HepG2 (cell line): ENCODE measurements at regions not wholly inside any gene's neighbourhood (a gene's known extent, or its start where the extent isn't known, plus 50 kb on each side); places are given as distances from the start of the nearest gene placed in this dataset.

ENCODE experiments used
- BRCA1 ChIP-seq: sonication (generic); formaldehyde crosslinking; IDR thresholded peaks from 2 replicates; pipeline ENCODE4 v1.4.0; 2020; ENCODE audit warnings: missing genetic modification reagents
- CBFB ChIP-seq: sonication (generic); formaldehyde crosslinking; IDR thresholded peaks from 2 replicates; pipeline ENCODE4 v1.4.0; 2020; ENCODE audit warnings: missing genetic modification reagents
- ISL2 ChIP-seq: sonication (generic); formaldehyde crosslinking; IDR thresholded peaks from 2 replicates; pipeline ENCODE4 v1.5.0; 2020; ENCODE audit warnings: missing genetic modification reagents
- KDM2A ChIP-seq: sonication (generic); formaldehyde crosslinking; IDR thresholded peaks from 2 replicates; pipeline ENCODE4 v1.4.0; 2020; ENCODE audit warnings: low read depth, missing genetic modification reagents, borderline replicate concordance
- MAX ChIP-seq: IDR thresholded peaks from 2 replicates; pipeline ENCODE4 v1.6.1; 2012; ENCODE audit warnings: inconsistent platforms
- MEIS2 ChIP-seq: sonication (generic); formaldehyde crosslinking; IDR thresholded peaks from 2 replicates; pipeline ENCODE4 v1.9.0; 2021; ENCODE audit warnings: mild to moderate bottlenecking, missing genetic modification reagents
- NONO ChIP-seq, 2 experiments: fragments of 450-650 bp in 1 of 2; sonication (generic) in 1 of 2; formaldehyde crosslinking in 1 of 2; IDR thresholded peaks in 1 of 2; conservative IDR thresholded peaks in 1 of 2; 2 replicates each; pipeline versions ENCODE4 v1.6.1 to v1.8.0; 2017 to 2022; ENCODE audit warnings: mild to moderate bottlenecking in 1 of 2, missing genetic modification reagents in 1 of 2, moderate library complexity in 1 of 2
- NR2F6 ChIP-seq, 2 experiments: IDR thresholded peaks; 2 replicates each; pipeline ENCODE4 v1.6.1; 2016; ENCODE audit warnings: antibody characterized with exemption in 1 of 2, mild to moderate bottlenecking in 1 of 2
- SP4 ChIP-seq: sonication (generic); formaldehyde crosslinking; IDR thresholded peaks from 2 replicates; pipeline ENCODE4 v1.8.1; 2023; ENCODE audit warnings: mild to moderate bottlenecking, missing genetic modification reagents
- SUZ12 ChIP-seq: fragments of 150-350 bp; IDR thresholded peaks from 2 replicates; pipeline ENCODE4 v1.6.1; 2014; ENCODE audit warnings: low read depth, low read length
- THAP11 ChIP-seq: IDR thresholded peaks from 2 replicates; pipeline ENCODE4 v1.6.1; 2016; ENCODE audit warnings: missing biosample characterization, missing genetic modification reagents
- XRCC5 ChIP-seq: fragments of 200-400 bp; formaldehyde crosslinking; optimal IDR thresholded peaks from 2 replicates; pipeline ENCODE3; 2017; ENCODE audit warnings: mild to moderate bottlenecking, low read length
- ZBTB37 ChIP-seq: sonication (generic); formaldehyde crosslinking; IDR thresholded peaks from 2 replicates; pipeline ENCODE4 v1.4.0; 2020; ENCODE audit warnings: mild to moderate bottlenecking, missing genetic modification reagents
- ZFP36 ChIP-seq: fragments of 150-350 bp; IDR thresholded peaks from 2 replicates; pipeline ENCODE4 v1.6.1; 2018; ENCODE audit warnings: borderline replicate concordance, low read length, low read depth; ENCODE audit not compliant: partially characterized antibody
- ZFP36L1 ChIP-seq: sonication (generic); formaldehyde crosslinking; IDR thresholded peaks from 2 replicates; pipeline ENCODE4 v1.8.0; 2022; ENCODE audit warnings: mild to moderate bottlenecking, missing genetic modification reagents, moderate library complexity
- ZGPAT ChIP-seq: IDR thresholded peaks from 2 replicates; pipeline ENCODE4 v1.6.1; 2016; ENCODE audit warnings: mild to moderate bottlenecking
- ZMYM3 ChIP-seq: sonication (generic); formaldehyde crosslinking; IDR thresholded peaks from 2 replicates; pipeline ENCODE4 v1.5.1; 2020; ENCODE audit warnings: mild to moderate bottlenecking, missing genetic modification reagents
- ZNF557 ChIP-seq: sonication (generic); formaldehyde crosslinking; IDR thresholded peaks from 2 replicates; pipeline ENCODE4 v1.4.0; 2020; ENCODE audit warnings: missing genetic modification reagents
- ZNF577 ChIP-seq: sonication (generic); formaldehyde crosslinking; IDR thresholded peaks from 2 replicates; pipeline ENCODE4 v1.4.0; 2020; ENCODE audit warnings: mild to moderate bottlenecking, low read depth, missing genetic modification reagents, borderline replicate concordance
- ZNF589 ChIP-seq: sonication (generic); formaldehyde crosslinking; conservative IDR thresholded peaks from 2 replicates; pipeline ENCODE4 v1.8.0; 2022; ENCODE audit warnings: mild to moderate bottlenecking, moderate library complexity, missing genetic modification reagents
- ZNF660 ChIP-seq: sonication (generic); formaldehyde crosslinking; IDR thresholded peaks from 2 replicates; pipeline ENCODE4 v1.5.1; 2020; ENCODE audit warnings: mild to moderate bottlenecking, low read depth, missing genetic modification reagents, borderline replicate concordance
- ZNF784 ChIP-seq: sonication (generic); formaldehyde crosslinking; IDR thresholded peaks from 2 replicates; pipeline ENCODE4 v1.5.1; 2020; ENCODE audit warnings: missing genetic modification reagents, mild to moderate bottlenecking, borderline replicate concordance
- ZNF800 ChIP-seq: sonication (generic); formaldehyde crosslinking; IDR thresholded peaks from 2 replicates; pipeline ENCODE4 v1.4.0; 2020; ENCODE audit warnings: missing genetic modification reagents

GRCh38 chr3:67296039-67296892 lies 298.2 kb downstream of the KBTBD8 start (continued):
- TF ChIP-seq ZGPAT (peak; percentile 83; the same call in 1 of the 2 replicates), NR2F6 (IDR thresholded peaks at IDR 0.05) (peak; percentile 97), NR2F6 (CRISPR knock-in tag; IDR thresholded peaks at IDR 0.05) (peak; percentile 99), BRCA1 (CRISPR knock-in tag) (no peak), ZNF660 (CRISPR knock-in tag) (no peak), ZFP36L1 (CRISPR knock-in tag) (peak; percentile 55; the same call in 1 of the 2 replicates), ZMYM3 (peak; percentile 39; the same call in 1 of the 2 replicates), ZNF577 (CRISPR knock-in tag) (no peak), ZNF784 (CRISPR knock-in tag) (no peak), SUZ12 (no peak), ISL2 (CRISPR knock-in tag) (peak; percentile 94), ZBTB37 (no peak), ZNF589 (no peak), NONO (IDR thresholded peaks at IDR 0.05) (no peak), NONO (CRISPR knock-in tag; conservative IDR thresholded peaks at IDR 0.05) (0 out of 2 replicates have a peak, but pooled peaks have one; percentile 41), MAX (peak; percentile 63; the same call in 1 of the 2 replicates), THAP11 (CRISPR knock-in tag) (peak; percentile 78; the same call in 1 of the 2 replicates), ZFP36 (no peak), CBFB (CRISPR knock-in tag) (0 out of 2 replicates have a peak, but pooled peaks have one; percentile 28), KDM2A (peak; percentile 53; the same call in 1 of the 2 replicates), ZNF800 (CRISPR knock-in tag) (0 out of 2 replicates have a peak, but pooled peaks have one; percentile 38), MEIS2 (CRISPR knock-in tag) (peak; percentile 85), XRCC5 (peak; percentile 73), SP4 (CRISPR knock-in tag) (peak; percentile 31; the same call in 1 of the 2 replicates), ZNF557 (CRISPR knock-in tag) (0 out of 2 replicates have a peak, but pooled peaks have one; percentile 77)
